Spleen (tissue), 11 donors: ENCODE measurements at regions not wholly inside any gene's neighbourhood (a gene's known extent, or its start where the extent isn't known, plus 50 kb on each side); places are given as distances from the start of the nearest gene placed in this dataset.
A peak's percentile ranks its signal among the peaks of the same experiment; 100 is the strongest.

ENCODE experiments used
- DNase-seq: peaks from one replicate; pipeline ENCODE4 v3.0.0-alpha.2; 2020
- H3K27ac ChIP-seq, 8 donors: fragments of 200-600 bp; sonication (generic) in 7 of 8; 1 replicate in 4 of 8; 2 replicates in 4 of 8; pipeline versions ENCODE4 v1.5.0 to v1.8.0; 2016 to 2021; ENCODE audit warnings: inconsistent platforms in 4 of 8, mild to moderate bottlenecking in 4 of 8, moderate library complexity in 1 of 8
- H3K27me3 ChIP-seq, 7 donors: fragments of 200-600 bp; sonication (generic) in 6 of 7; replicated peaks in 1 of 7; 1 replicate in 4 of 7; 2 replicates in 3 of 7; pipeline versions ENCODE4 v1.5.0 to v1.8.0; 2016 to 2021; ENCODE audit warnings: inconsistent platforms in 3 of 7, mild to moderate bottlenecking in 1 of 7
- H3K36me3 ChIP-seq, 6 donors: fragments of 200-600 bp; sonication (generic) in 5 of 6; 1 replicate in 4 of 6; 2 replicates in 2 of 6; pipeline versions ENCODE4 v1.5.0 to v1.8.0; 2016 to 2021; ENCODE audit warnings: inconsistent platforms in 2 of 6
- H3K4me1 ChIP-seq, 6 donors: fragments of 200-600 bp; sonication (generic) in 5 of 6; 1 replicate in 3 of 6; 2 replicates in 3 of 6; pipeline versions ENCODE4 v1.5.0 to v1.8.0; 2016 to 2021; ENCODE audit warnings: inconsistent platforms in 3 of 6
- H3K4me3 ChIP-seq, 8 donors: fragments of 200-600 bp; sonication (generic) in 7 of 8; 1 replicate in 4 of 8; 2 replicates in 4 of 8; pipeline versions ENCODE4 v1.5.0 to v1.8.0; 2016 to 2021; ENCODE audit warnings: inconsistent platforms in 4 of 8, mild to moderate bottlenecking in 4 of 8, moderate library complexity in 2 of 8
- H3K9me3 ChIP-seq, 8 donors: fragments of 200-600 bp; sonication (generic) in 7 of 8; 1 replicate in 4 of 8; 2 replicates in 4 of 8; pipeline versions ENCODE4 v1.5.0 to v1.8.0; 2016 to 2021; ENCODE audit warnings: inconsistent platforms in 4 of 8
- CTCF ChIP-seq, 11 experiments: fragments of 200-600 bp in 7 of 11; fragments of 450-650 bp in 4 of 11; sonication (generic) in 4 of 11; IDR thresholded peaks in 8 of 11; conservative IDR thresholded peaks in 3 of 11; 1 replicate in 7 of 11; 2 replicates in 4 of 11; pipeline versions ENCODE4 v1.4.0 to v1.8.0; 2016 to 2021; ENCODE audit warnings: antibody characterized with exemption in 11 of 11, inconsistent platforms in 4 of 11, mild to moderate bottlenecking in 1 of 11
- POLR2A ChIP-seq, 3 donors: fragments of 450-650 bp; IDR thresholded peaks; one replicate each; pipeline ENCODE4 v1.5.1; 2017; ENCODE audit warnings: antibody characterized with exemption in 3 of 3, mild to moderate bottlenecking in 1 of 3
- POLR2AphosphoS5 ChIP-seq, 3 donors: sonication (generic); formaldehyde crosslinking; IDR thresholded peaks; one replicate each; pipeline ENCODE4 v1.5.1; 2017; ENCODE audit warnings: antibody characterized with exemption in 3 of 3
- WGBS, 5 donors: extraction: QIAGEN DNeasy Blood & Tissue Kit in 3 of 5; methylation state at CpG; one replicate each; pipeline versions ENCODE4 v1.1.5 to v1.1.7; 2013 to 2018; 5-methylcytosine and 5-hydroxymethylcytosine counted together
- intact Hi-C: fragments of 100-400 bp; cut with DNase I; formaldehyde crosslinking; loops from one replicate; pipeline ENCODE4 v1.15.0; 2023; ENCODE audit warnings: low total_unique reads
- donor health status: healthy with polysubstance abuse.
- donor health status: DM: no; HTN: no; CAD: no; lungs with moderate emphysema.
- donor health status: DM: no; HTN: no; CAD: no.
- donor health status: Bipolar disorder and iron deficiency.
- donor health status: healthy.
- donor health status: DM: no; HTN: no; CAD: no.
- donor health status: DM: yes; HTN: yes; CAD: no.

- Histone ChIP-seq H3K9me3 (no peaks in the 10 kb centered on the region), H3K4me3 (no peak overlapping the region), H3K36me3 (no peaks in the 10 kb centered on the region), H3K27me3 (peaks cover 0 to 19% (median 0%) of the 10 kb centered on the region in 7 donors), H3K27ac (no peak overlapping the region), H3K4me1 (peaks cover 0 to 5% (median 0%) of the 10 kb centered on the region in 6 donors)
- DNase-seq, result peak; percentile 69
- WGBS, 5 donors, result 29 to 59% (median 48%) methylated on average over 4 to 9 of the region's 9 CpGs
- intact Hi-C loops, result no loop called here
- TF ChIP-seq POLR2A (IDR thresholded peaks at IDR 0.05) (no peak), CTCF (IDR thresholded peaks at IDR 0.05 in 8 of 11, conservative IDR thresholded peaks at IDR 0.05 in 3 of 11) (no peak), POLR2AphosphoS5 (IDR thresholded peaks at IDR 0.05) (no peak)
Measured at GRCh38 chr11:134559602-134559962, 147.5 kb upstream of the B3GAT1 start.

GRCh38 chr11:134558916-134559601 lies 147.0 kb upstream of the B3GAT1 start:
- Histone ChIP-seq H3K36me3 (no peaks in the 10 kb centered on the region), H3K4me1 (peaks cover 0 to 5% (median 0%) of the 10 kb centered on the region in 6 donors), H3K27ac (no peak overlapping the region), H3K27me3 (peaks cover 0 to 19% (median 0%) of the 10 kb centered on the region in 7 donors), H3K4me3 (no peak overlapping the region), H3K9me3 (no peaks in the 10 kb centered on the region)
- TF ChIP-seq CTCF (IDR thresholded peaks at IDR 0.05 in 8 of 11, conservative IDR thresholded peaks at IDR 0.05 in 3 of 11) (peak in 1 of 11 experiments; percentile 8), POLR2A (IDR thresholded peaks at IDR 0.05) (no peak)
- WGBS, 5 donors, result 69 to 80% (median 73%) methylated on average over 16 of the region's 16 CpGs
- DNase-seq, result no peak
- intact Hi-C loops, result no loop called here

GRCh38 chr11:134558258-134558835 lies 146.3 kb upstream of the B3GAT1 start:
- DNase-seq, result no peak
- no peak overlapping the region for H3K4me3 ChIP-seq
- H3K4me1 ChIP-seq, result peaks cover 0 to 5% (median 0%) of the 10 kb centered on the region in 6 donors
- no peak for TF ChIP-seq POLR2A (IDR thresholded peaks at IDR 0.05)
- H3K9me3 ChIP-seq, result no peaks in the 10 kb centered on the region
- intact Hi-C loops, result no loop called here
- H3K27ac ChIP-seq, result no peak overlapping the region
- WGBS, 5 donors, result 75 to 90% (median 81%) methylated on average over 4 of the region's 4 CpGs
- H3K27me3 ChIP-seq, result peaks cover 0 to 20% (median 0%) of the 10 kb centered on the region in 7 donors
- H3K36me3 ChIP-seq, result no peaks in the 10 kb centered on the region

GRCh38 chr11:134557571-134558257 lies 145.7 kb upstream of the B3GAT1 start:
- peaks cover 0 to 20% (median 0%) of the 10 kb centered on the region in 7 donors for H3K27me3 ChIP-seq
- no peak overlapping the region for H3K4me3 ChIP-seq
- H3K4me1 ChIP-seq, result peaks cover 0 to 5% (median 0%) of the 10 kb centered on the region in 6 donors
- no peak overlapping the region for H3K27ac ChIP-seq
- intact Hi-C loops, result no loop called here
- no peak for DNase-seq
- TF ChIP-seq POLR2AphosphoS5 (IDR thresholded peaks at IDR 0.05) (no peak), POLR2A (IDR thresholded peaks at IDR 0.05) (no peak), CTCF (IDR thresholded peaks at IDR 0.05 in 8 of 11, conservative IDR thresholded peaks at IDR 0.05 in 3 of 11) (no peak)
- 72 to 83% (median 78%) methylated on average over 6 of the region's 6 CpGs for WGBS, 5 donors
- no peaks in the 10 kb centered on the region for H3K36me3 ChIP-seq
- no peaks in the 10 kb centered on the region for H3K9me3 ChIP-seq
